HCT116 (cell line): ENCODE measurements at regions not wholly inside any gene's neighbourhood (a gene's known extent, or its start where the extent isn't known, plus 50 kb on each side); places are given as distances from the start of the nearest gene placed in this dataset.

Source experiments
- ATAC-seq: fragments of 200-7000 bp; cut with Tn5 transposase; 2 replicates; pipeline ENCODE4 v1.9.1; 2020; ENCODE audit warnings: mild to moderate bottlenecking, moderate library complexity
- BruUV-seq: library from RNA; stranded (reverse); fragments of 400-500 nt; replicated peaks from 2 replicates; lab custom pipeline; 2021; lab: Mats Ljungman, UMichigan
- CTCF ChIA-PET: fragments of 300-600 bp; sonication (Branson Sonifier 250); formaldehyde crosslinking; loops from one replicate; lab custom pipeline; 2021; ENCODE audit warnings: antibody characterized with exemption; lab: Charles Lee
- POLR2A ChIA-PET: fragments of 300-600, 350-600 bp; sonication (Branson Sonifier 250); formaldehyde crosslinking; loops from one replicate; lab custom pipeline; 2021; ENCODE audit warnings: antibody characterized with exemption; lab: Charles Lee
- RAD21 ChIA-PET, 2 experiments: fragments of 300-600 bp; sonication (Branson Sonifier 250); formaldehyde crosslinking; loops; one replicate each; lab custom pipeline; 2023; ENCODE audit warnings: low total read pairs in 2 of 2; ENCODE audit not compliant: uncharacterized antibody in 2 of 2, unreplicated experiment in 2 of 2, low non-redundant PET in 1 of 2; lab: Charles Lee
- DNase-seq: peaks from one replicate; pipeline ENCODE4 v3.0.0-alpha.2; 2010; ENCODE audit warnings: low read depth, low spot score
- H2AFZ ChIP-seq: fragments of 200-600 bp; shearing (Covaris generic), sonication (generic); 2 replicates; pipeline ENCODE4 v1.6.1; 2017; ENCODE audit warnings: low read depth, mixed run types, mixed read lengths, antibody characterized with exemption, low read length; ENCODE audit not compliant: poor library complexity, severe bottlenecking
- H3K27ac ChIP-seq: 2 replicates; pipeline ENCODE4 v1.5.1; 2012; ENCODE audit warnings: low read depth, low read length
- H3K27me3 ChIP-seq: fragments of 200-600 bp; sonication (generic); 2 replicates; pipeline ENCODE4 v1.6.1; 2016; ENCODE audit warnings: mixed run types, low read length, mixed read lengths; ENCODE audit not compliant: insufficient read depth
- H3K36me3 ChIP-seq, 2 experiments: fragments of 200-500 bp in 1 of 2; fragments of 200-600 bp in 1 of 2; sonication (Bioruptor generic) in 1 of 2; sonication (generic) in 1 of 2; 2 replicates each; pipeline versions ENCODE4 v1.5.1 to v1.6.1; 2014 to 2016; ENCODE audit warnings: low read length in 2 of 2, inconsistent platforms in 1 of 2, mixed read lengths in 1 of 2, mixed run types in 1 of 2; ENCODE audit not compliant: insufficient read depth in 2 of 2, control insufficient read depth in 1 of 2
- H3K4me1 ChIP-seq, 2 experiments: fragments of 200-600 bp in 1 of 2; sonication (generic) in 1 of 2; 2 replicates each; pipeline versions ENCODE4 v1.5.1 to v1.6.1; 2012 to 2017; ENCODE audit warnings: low read length in 2 of 2, inconsistent platforms in 1 of 2, mild to moderate bottlenecking in 1 of 2, mixed read lengths in 1 of 2, mixed run types in 1 of 2, moderate library complexity in 1 of 2; ENCODE audit not compliant: insufficient read depth in 2 of 2, control insufficient read depth in 1 of 2
- H3K4me2 ChIP-seq: fragments of 200-600 bp; sonication (generic); 2 replicates; pipeline ENCODE4 v1.6.1; 2017; ENCODE audit warnings: mixed run types, low read length, mixed read lengths
- H3K4me3 ChIP-seq, 2 experiments: fragments of 200-600 bp in 1 of 2; sonication (generic) in 1 of 2; replicated peaks in 1 of 2; 2 replicates each; pipeline ENCODE4 v1.5.1; 2011 to 2016; ENCODE audit warnings: low read length in 2 of 2, control low read depth in 1 of 2, low read depth in 1 of 2, mild to moderate bottlenecking in 1 of 2, mixed read lengths in 1 of 2, mixed run types in 1 of 2
- H3K79me2 ChIP-seq: fragments of 200-600 bp; sonication (generic); 2 replicates; pipeline ENCODE4 v1.6.1; 2017; ENCODE audit warnings: mild to moderate bottlenecking, mixed run types, low read length, moderate library complexity, mixed read lengths; ENCODE audit not compliant: insufficient read depth
- H3K9ac ChIP-seq: fragments of 200-600 bp; sonication (generic); 2 replicates; pipeline ENCODE4 v1.6.1; 2016; ENCODE audit warnings: low read length, mixed read lengths
- H3K9me2 ChIP-seq: fragments of 200-600 bp; sonication (generic), shearing (Covaris generic); 2 replicates; pipeline ENCODE4 v1.6.1; 2017; ENCODE audit warnings: mixed run types, mild to moderate bottlenecking, moderate library complexity; ENCODE audit not compliant: insufficient read depth
- H3K9me3 ChIP-seq, 2 experiments: fragments of 200-500 bp in 1 of 2; fragments of 200-600 bp in 1 of 2; sonication (Bioruptor generic) in 1 of 2; sonication (generic) in 1 of 2; 2 replicates each; pipeline ENCODE4 v1.6.1; 2014 to 2017; ENCODE audit warnings: low read length in 2 of 2, mixed read lengths in 2 of 2, inconsistent platforms in 1 of 2, low read depth in 1 of 2, mild to moderate bottlenecking in 1 of 2, mixed run types in 1 of 2, moderate library complexity in 1 of 2; ENCODE audit not compliant: control insufficient read depth in 1 of 2, insufficient read depth in 1 of 2
- H4K20me1 ChIP-seq: fragments of 200-600 bp; sonication (generic), shearing (Covaris generic); 2 replicates; pipeline ENCODE4 v1.6.1; 2017; ENCODE audit warnings: mixed run types, mild to moderate bottlenecking, moderate library complexity; ENCODE audit not compliant: insufficient read depth
- ATF3 ChIP-seq: IDR thresholded peaks from 2 replicates; pipeline ENCODE4 v1.6.1; 2012
- CEBPB ChIP-seq: IDR thresholded peaks from 2 replicates; pipeline ENCODE4 v1.6.1; 2012; ENCODE audit warnings: low read depth
- EGR1 ChIP-seq: IDR thresholded peaks from 2 replicates; pipeline ENCODE4 v1.6.1; 2012; ENCODE audit warnings: low read depth
- EZH2 ChIP-seq: fragments of 200-600 bp; sonication (generic); IDR thresholded peaks from 2 replicates; pipeline ENCODE4 v1.6.1; 2017; ENCODE audit warnings: antibody characterized with exemption, mixed run types
- EZH2phosphoT487 ChIP-seq: fragments of 200-600 bp; IDR thresholded peaks from 2 replicates; pipeline ENCODE4 v1.6.1; 2018; ENCODE audit warnings: antibody characterized with exemption, borderline replicate concordance
- POLR2AphosphoS5 ChIP-seq: IDR thresholded peaks from 2 replicates; pipeline ENCODE4 v1.6.1; 2011; ENCODE audit warnings: mild to moderate bottlenecking, low read depth, low read length, moderate library complexity
- YY1 ChIP-seq: IDR thresholded peaks from 2 replicates; pipeline ENCODE4 v1.6.1; 2011; ENCODE audit warnings: low read length, low read depth, moderate library complexity, mild to moderate bottlenecking; ENCODE audit not compliant: insufficient replicate concordance; ENCODE audit errors: extremely low read depth
- ZBTB33 ChIP-seq: IDR thresholded peaks from 2 replicates; pipeline ENCODE4 v1.6.1; 2011; ENCODE audit warnings: mild to moderate bottlenecking, low read length, moderate library complexity; ENCODE audit not compliant: insufficient replicate concordance; ENCODE audit errors: extremely low read depth
- ZFX ChIP-seq: fragments of 450-650 bp; IDR thresholded peaks from 2 replicates; pipeline ENCODE4 v1.6.1; 2017
- intact Hi-C: fragments of 100-400 bp; cut with micrococcal nuclease; formaldehyde crosslinking; loops from 2 replicates; pipeline ENCODE4 v1.10.0; 2022

- H4K20me1 ChIP-seq, result no peaks in the 10 kb centered on the region
- no peaks in the 10 kb centered on the region for H3K27me3 ChIP-seq
- no peak overlapping the region for H3K9ac ChIP-seq
- no peaks in the 10 kb centered on the region for H3K9me2 ChIP-seq
- H3K4me1 ChIP-seq, result no peaks in the 10 kb centered on the region
- intact Hi-C loops, result no loop called here
- ChIA-PET RAD21 (no interaction called here), POLR2A (no interaction called here), CTCF (no interaction called here)
- no peaks in the 10 kb centered on the region for H3K36me3 ChIP-seq
- TF ChIP-seq POLR2AphosphoS5 (no peak), EGR1 (no peak), ZBTB33 (no peak), EZH2 (no peak), ATF3 (no peak), YY1 (no peak), EZH2phosphoT487 (no peak), ZFX (no peak), CEBPB (no peak)
- H3K79me2 ChIP-seq, result no peaks in the 10 kb centered on the region
- ATAC-seq, result no peak
- no TSS peak for BruUV-seq
- H2AFZ ChIP-seq, result no peak overlapping the region
- no peak overlapping the region for H3K4me2 ChIP-seq
- H3K9me3 ChIP-seq, result peaks cover 5 to 18% of the 10 kb centered on the region in 2 experiments; a peak in 2 of 4 replicates
- no peak for DNase-seq
- H3K27ac ChIP-seq, result no peak overlapping the region
- no peak overlapping the region for H3K4me3 ChIP-seq
Measured at GRCh38 chr18:78548261-78549058, 431.2 kb upstream of the SALL3 start.
